SK-N-SH (cell line): ENCODE measurements at regions not wholly inside any gene's neighbourhood (a gene's known extent, or its start where the extent isn't known, plus 50 kb on each side); places are given as distances from the start of the nearest gene placed in this dataset.

Experiments used
- CTCF ChIA-PET: fragments of 300-600, 350-600 bp; formaldehyde crosslinking; extraction: SDS; loops from one replicate; lab custom pipeline; 2021; lab: Yijun Ruan, JAX
- POLR2A ChIA-PET: fragments of 350-600 bp; sonication (Branson Sonifier 250); formaldehyde crosslinking; extraction: SDS; loops from one replicate; lab custom pipeline; 2020; ENCODE audit warnings: antibody characterized with exemption, inconsistent platforms; lab: Yijun Ruan, JAX
- DNase-seq: peaks from one replicate; pipeline ENCODE4 v3.0.0; 2012
- H2AFZ ChIP-seq: fragments of 200-600 bp; sonication (generic); 2 replicates; pipeline ENCODE4 v1.8.1; 2016; ENCODE audit warnings: antibody characterized with exemption, mild to moderate bottlenecking, low read depth
- H3F3A ChIP-seq: fragments of 200-600 bp; sonication (generic); replicated peaks from 2 replicates; pipeline ENCODE3; 2016; ENCODE audit warnings: antibody characterized with exemption, mild to moderate bottlenecking; ENCODE audit not compliant: insufficient read depth
- H3K27ac ChIP-seq, 2 experiments: fragments of 200-500 bp in 1 of 2; fragments of 200-600 bp in 1 of 2; sonication (Bioruptor generic) in 1 of 2; sonication (generic), shearing (Covaris generic) in 1 of 2; 2 replicates each; pipeline versions ENCODE4 v1.5.1 to v1.6.1; 2014 to 2016; ENCODE audit warnings: low read depth in 2 of 2, inconsistent platforms in 1 of 2, low read length in 1 of 2, mild to moderate bottlenecking in 1 of 2, mixed read lengths in 1 of 2
- H3K27me3 ChIP-seq: fragments of 200-600 bp; sonication (generic), shearing (Covaris generic); 2 replicates; pipeline ENCODE4 v1.6.1; 2016; ENCODE audit warnings: mixed run types; ENCODE audit not compliant: insufficient read depth
- H3K36me3 ChIP-seq, 2 experiments: fragments of 200-500 bp in 1 of 2; fragments of 200-600 bp in 1 of 2; sonication (Bioruptor generic) in 1 of 2; sonication (generic) in 1 of 2; replicated peaks in 1 of 2; 2 replicates each; pipeline versions ENCODE3 to v1.5.1; 2014 to 2016; ENCODE audit warnings: low read length in 1 of 2, mild to moderate bottlenecking in 1 of 2; ENCODE audit not compliant: insufficient read depth in 2 of 2, control insufficient read depth in 1 of 2
- H3K4me1 ChIP-seq, 2 experiments: fragments of 200-500 bp in 1 of 2; fragments of 200-600 bp in 1 of 2; sonication (Bioruptor generic) in 1 of 2; sonication (generic), shearing (Covaris generic) in 1 of 2; 2 replicates each; pipeline versions ENCODE4 v1.5.1 to v1.6.1; 2014 to 2016; ENCODE audit warnings: low read depth in 1 of 2, low read length in 1 of 2, mixed run types in 1 of 2; ENCODE audit not compliant: insufficient read depth in 2 of 2, control insufficient read depth in 1 of 2
- H3K4me2 ChIP-seq: fragments of 200-600 bp; sonication (generic), shearing (Covaris generic); 2 replicates; pipeline ENCODE4 v1.6.1; 2017; ENCODE audit warnings: mixed run types
- H3K4me3 ChIP-seq, 2 experiments: fragments of 200-500 bp in 1 of 2; fragments of 200-600 bp in 1 of 2; sonication (Bioruptor generic) in 1 of 2; sonication (generic), shearing (Covaris generic) in 1 of 2; 2 replicates each; pipeline versions ENCODE4 v1.5.1 to v1.8.1; 2014 to 2016; ENCODE audit warnings: low read depth in 2 of 2, inconsistent platforms in 1 of 2, low read length in 1 of 2, mild to moderate bottlenecking in 1 of 2, mixed read lengths in 1 of 2, moderate library complexity in 1 of 2
- H3K79me2 ChIP-seq: fragments of 200-600 bp; sonication (generic); 2 replicates; pipeline ENCODE4 v1.8.1; 2017; ENCODE audit warnings: mild to moderate bottlenecking; ENCODE audit not compliant: insufficient read depth
- H3K9ac ChIP-seq: fragments of 200-600 bp; sonication (generic); 2 replicates; pipeline ENCODE4 v1.6.1; 2017; ENCODE audit warnings: mixed run types
- H3K9me2 ChIP-seq: fragments of 200-600 bp; sonication (generic); 2 replicates; pipeline ENCODE4 v1.6.1; 2017; ENCODE audit warnings: mixed run types
- H3K9me3 ChIP-seq: fragments of 200-600 bp; sonication (generic); 2 replicates; pipeline ENCODE4 v1.6.1; 2017; ENCODE audit warnings: mixed run types, mild to moderate bottlenecking, moderate library complexity
- H4K20me1 ChIP-seq: fragments of 200-600 bp; sonication (generic); 2 replicates; pipeline ENCODE4 v1.6.1; 2017; ENCODE audit warnings: mild to moderate bottlenecking, mixed run types; ENCODE audit not compliant: insufficient read depth
- CHD2 ChIP-seq: fragments of 150-350 bp; IDR thresholded peaks from 2 replicates; pipeline ENCODE4 v1.6.1; 2018; ENCODE audit warnings: low read length; ENCODE audit not compliant: partially characterized antibody
- FOSL2 ChIP-seq: IDR thresholded peaks from 2 replicates; pipeline ENCODE4 v1.4.0; 2012; ENCODE audit warnings: low read depth, mild to moderate bottlenecking, moderate library complexity, borderline replicate concordance
- FOXM1 ChIP-seq: IDR thresholded peaks from 2 replicates; pipeline ENCODE4 v1.4.0; 2012; ENCODE audit warnings: low read depth, mild to moderate bottlenecking
- JUND ChIP-seq: IDR thresholded peaks from 2 replicates; pipeline ENCODE4 v1.4.0; 2012
- MEF2A ChIP-seq: IDR thresholded peaks from 2 replicates; pipeline ENCODE4 v1.4.0; 2012; ENCODE audit warnings: low read depth, borderline replicate concordance
- YY1 ChIP-seq: IDR thresholded peaks from 2 replicates; pipeline ENCODE4 v1.4.0; 2012; ENCODE audit warnings: low read depth, mild to moderate bottlenecking
- WGBS: methylation state at CpG from one replicate; pipeline ENCODE4 v1.1.6; 2017; ENCODE audit warnings: low lambda C conversion rate; 5-methylcytosine and 5-hydroxymethylcytosine counted together
- TF ChIP-seq, protein P1 (sequence below): fragments of 200-600 bp; sonication (generic); IDR thresholded peaks from 2 replicates; pipeline ENCODE4 v1.6.1; 2017; ENCODE audit warnings: antibody characterized with exemption, mild to moderate bottlenecking, moderate library complexity
- TF ChIP-seq, protein P2 (sequence below): IDR thresholded peaks from 2 replicates; pipeline ENCODE4 v1.4.0; 2012; ENCODE audit warnings: low read depth, borderline replicate concordance
- TF ChIP-seq, protein P3 (sequence below): IDR thresholded peaks from 2 replicates; pipeline ENCODE4 v1.6.1; 2012; ENCODE audit warnings: mild to moderate bottlenecking, low read depth, low read length, moderate library complexity

DNA sequence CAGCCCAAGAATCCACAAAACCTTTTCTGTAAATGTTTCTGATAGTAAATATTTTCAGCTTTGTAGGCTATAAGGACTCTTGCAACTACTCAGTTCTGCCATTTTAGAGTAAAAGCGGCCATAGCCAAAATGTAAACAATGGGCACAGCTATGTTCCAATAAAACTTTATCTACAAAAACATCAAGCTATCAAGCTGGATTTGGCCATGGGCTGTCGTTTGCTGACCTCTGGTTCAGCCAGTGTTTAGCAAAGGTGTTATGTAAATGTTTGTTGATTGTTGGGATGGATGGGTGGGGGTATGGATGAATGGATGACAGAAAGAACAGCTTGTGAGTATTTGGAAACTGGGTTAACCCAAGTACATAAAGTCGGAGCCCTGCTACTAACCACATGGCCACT is 111.1 kb upstream of the VRK1 start:
- no peaks in the 10 kb centered on the region for H3K9me2 ChIP-seq
- TF ChIP-seq FOXM1, result no peak
- no peak for TF ChIP-seq MEF2A
- no peak for TF ChIP-seq YY1
- TF ChIP-seq, protein P1, sequence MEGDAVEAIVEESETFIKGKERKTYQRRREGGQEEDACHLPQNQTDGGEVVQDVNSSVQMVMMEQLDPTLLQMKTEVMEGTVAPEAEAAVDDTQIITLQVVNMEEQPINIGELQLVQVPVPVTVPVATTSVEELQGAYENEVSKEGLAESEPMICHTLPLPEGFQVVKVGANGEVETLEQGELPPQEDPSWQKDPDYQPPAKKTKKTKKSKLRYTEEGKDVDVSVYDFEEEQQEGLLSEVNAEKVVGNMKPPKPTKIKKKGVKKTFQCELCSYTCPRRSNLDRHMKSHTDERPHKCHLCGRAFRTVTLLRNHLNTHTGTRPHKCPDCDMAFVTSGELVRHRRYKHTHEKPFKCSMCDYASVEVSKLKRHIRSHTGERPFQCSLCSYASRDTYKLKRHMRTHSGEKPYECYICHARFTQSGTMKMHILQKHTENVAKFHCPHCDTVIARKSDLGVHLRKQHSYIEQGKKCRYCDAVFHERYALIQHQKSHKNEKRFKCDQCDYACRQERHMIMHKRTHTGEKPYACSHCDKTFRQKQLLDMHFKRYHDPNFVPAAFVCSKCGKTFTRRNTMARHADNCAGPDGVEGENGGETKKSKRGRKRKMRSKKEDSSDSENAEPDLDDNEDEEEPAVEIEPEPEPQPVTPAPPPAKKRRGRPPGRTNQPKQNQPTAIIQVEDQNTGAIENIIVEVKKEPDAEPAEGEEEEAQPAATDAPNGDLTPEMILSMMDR, result no peak
- TF ChIP-seq JUND, result no peak
- TF ChIP-seq, all 33 proteins: peak for 0
- POLR2A ChIA-PET, result no interaction called here
- no peaks in the 10 kb centered on the region for H4K20me1 ChIP-seq
- H3F3A ChIP-seq, result no peaks in the 10 kb centered on the region
- no peaks in the 10 kb centered on the region for H3K4me1 ChIP-seq
- no peak for DNase-seq
- H3K27me3 ChIP-seq, result no peaks in the 10 kb centered on the region
- H3K79me2 ChIP-seq, result no peaks in the 10 kb centered on the region
- no peak overlapping the region for H3K4me2 ChIP-seq
- no peak overlapping the region for H3K9ac ChIP-seq
- 14% methylated on average over 3 of the region's 3 CpGs for WGBS
- no peak overlapping the region for H3K27ac ChIP-seq
- CTCF ChIA-PET, result no interaction called here
- no peak overlapping the region for H3K4me3 ChIP-seq
- no peak overlapping the region for H2AFZ ChIP-seq
- H3K36me3 ChIP-seq, result no peaks in the 10 kb centered on the region
- H3K9me3 ChIP-seq, result no peaks in the 10 kb centered on the region

DNA sequence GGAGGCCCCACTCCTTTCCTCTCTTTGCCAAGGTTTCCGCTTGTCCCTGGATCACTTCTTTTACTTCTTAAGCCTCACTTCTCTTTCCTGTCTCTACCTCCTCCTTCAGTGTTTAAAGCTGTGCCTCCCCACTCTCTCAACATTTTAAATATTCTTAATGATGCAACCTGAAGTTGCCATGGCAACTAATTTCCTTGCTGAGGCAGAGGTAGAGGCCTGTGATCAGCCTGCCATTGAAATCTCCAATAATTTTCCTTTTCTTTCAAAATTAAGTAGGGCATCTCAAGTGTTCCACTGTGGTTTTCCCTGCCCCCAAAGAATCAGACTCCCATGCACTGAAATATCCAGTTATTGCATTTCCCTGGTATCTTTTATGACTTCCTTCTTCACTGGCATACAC is 108.6 kb upstream of the VRK1 start:
- Histone ChIP-seq H3K9me3 (no peaks in the 10 kb centered on the region), H2AFZ (no peak overlapping the region), H3K4me2 (no peak overlapping the region), H3K27ac (no peak overlapping the region), H3K4me3 (no peak overlapping the region), H4K20me1 (no peaks in the 10 kb centered on the region), H3K9me2 (no peaks in the 10 kb centered on the region), H3K4me1 (no peaks in the 10 kb centered on the region), H3K79me2 (no peaks in the 10 kb centered on the region), H3K36me3 (no peaks in the 10 kb centered on the region), H3K27me3 (no peaks in the 10 kb centered on the region), H3F3A (no peaks in the 10 kb centered on the region), H3K9ac (no peak overlapping the region)
- POLR2A ChIA-PET, result no interaction called here
- TF ChIP-seq, protein P2, sequence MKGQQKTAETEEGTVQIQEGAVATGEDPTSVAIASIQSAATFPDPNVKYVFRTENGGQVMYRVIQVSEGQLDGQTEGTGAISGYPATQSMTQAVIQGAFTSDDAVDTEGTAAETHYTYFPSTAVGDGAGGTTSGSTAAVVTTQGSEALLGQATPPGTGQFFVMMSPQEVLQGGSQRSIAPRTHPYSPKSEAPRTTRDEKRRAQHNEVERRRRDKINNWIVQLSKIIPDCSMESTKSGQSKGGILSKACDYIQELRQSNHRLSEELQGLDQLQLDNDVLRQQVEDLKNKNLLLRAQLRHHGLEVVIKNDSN, result no peak
- TF ChIP-seq FOSL2 (no peak), CHD2 (no peak)
- TF ChIP-seq, protein P3, sequence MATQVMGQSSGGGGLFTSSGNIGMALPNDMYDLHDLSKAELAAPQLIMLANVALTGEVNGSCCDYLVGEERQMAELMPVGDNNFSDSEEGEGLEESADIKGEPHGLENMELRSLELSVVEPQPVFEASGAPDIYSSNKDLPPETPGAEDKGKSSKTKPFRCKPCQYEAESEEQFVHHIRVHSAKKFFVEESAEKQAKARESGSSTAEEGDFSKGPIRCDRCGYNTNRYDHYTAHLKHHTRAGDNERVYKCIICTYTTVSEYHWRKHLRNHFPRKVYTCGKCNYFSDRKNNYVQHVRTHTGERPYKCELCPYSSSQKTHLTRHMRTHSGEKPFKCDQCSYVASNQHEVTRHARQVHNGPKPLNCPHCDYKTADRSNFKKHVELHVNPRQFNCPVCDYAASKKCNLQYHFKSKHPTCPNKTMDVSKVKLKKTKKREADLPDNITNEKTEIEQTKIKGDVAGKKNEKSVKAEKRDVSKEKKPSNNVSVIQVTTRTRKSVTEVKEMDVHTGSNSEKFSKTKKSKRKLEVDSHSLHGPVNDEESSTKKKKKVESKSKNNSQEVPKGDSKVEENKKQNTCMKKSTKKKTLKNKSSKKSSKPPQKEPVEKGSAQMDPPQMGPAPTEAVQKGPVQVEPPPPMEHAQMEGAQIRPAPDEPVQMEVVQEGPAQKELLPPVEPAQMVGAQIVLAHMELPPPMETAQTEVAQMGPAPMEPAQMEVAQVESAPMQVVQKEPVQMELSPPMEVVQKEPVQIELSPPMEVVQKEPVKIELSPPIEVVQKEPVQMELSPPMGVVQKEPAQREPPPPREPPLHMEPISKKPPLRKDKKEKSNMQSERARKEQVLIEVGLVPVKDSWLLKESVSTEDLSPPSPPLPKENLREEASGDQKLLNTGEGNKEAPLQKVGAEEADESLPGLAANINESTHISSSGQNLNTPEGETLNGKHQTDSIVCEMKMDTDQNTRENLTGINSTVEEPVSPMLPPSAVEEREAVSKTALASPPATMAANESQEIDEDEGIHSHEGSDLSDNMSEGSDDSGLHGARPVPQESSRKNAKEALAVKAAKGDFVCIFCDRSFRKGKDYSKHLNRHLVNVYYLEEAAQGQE, result no peak
- WGBS, result 68% methylated on average over 1 of the region's 1 CpG
- CTCF ChIA-PET, result interaction anchor here (1.8 kb wide), 1 partner anchor 53 kb away, joined by 4 read pairs; no protein-coding TSS in a partner anchor
- DNase-seq, result no peak
